Mesenteric fat pad (tissue), 1 donor: ENCODE measurements at regions not wholly inside any gene's neighbourhood (a gene's known extent, or its start where the extent isn't known, plus 50 kb on each side); places are given as distances from the start of the nearest gene placed in this dataset.

Experiments used
- DNase-seq: peaks from one replicate; pipeline ENCODE4 v3.0.0-alpha.2; 2020; ENCODE audit warnings: low spot score
- donor health status: DM: yes; HTN: yes; CAD: no.

DNA sequence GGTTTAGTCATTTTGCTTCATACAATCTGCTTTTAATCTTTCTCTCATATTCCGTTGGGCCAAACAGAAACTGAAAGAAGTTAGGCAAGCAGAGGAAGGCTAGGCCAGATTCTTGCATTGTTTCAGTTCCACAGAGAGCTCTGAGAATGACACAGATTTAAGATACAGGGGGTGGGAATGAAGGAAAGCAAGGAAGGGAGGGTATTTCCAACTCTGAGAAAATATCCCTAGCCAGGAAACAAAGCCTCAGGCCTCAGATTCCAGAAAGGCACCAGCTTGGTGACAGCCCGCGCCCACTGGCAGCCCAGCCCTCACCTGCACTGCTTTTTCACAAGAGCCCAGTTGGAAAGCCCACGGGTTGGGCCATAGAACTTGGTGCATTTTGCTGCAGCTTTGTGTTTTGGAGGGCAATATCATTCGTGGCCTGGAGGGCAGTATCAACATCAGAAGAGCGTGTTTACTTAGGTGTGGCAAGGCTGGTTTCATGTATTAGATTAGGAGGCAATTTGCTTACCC is 63.5 kb downstream of the ENC1 start:
- no peak for DNase-seq

DNA sequence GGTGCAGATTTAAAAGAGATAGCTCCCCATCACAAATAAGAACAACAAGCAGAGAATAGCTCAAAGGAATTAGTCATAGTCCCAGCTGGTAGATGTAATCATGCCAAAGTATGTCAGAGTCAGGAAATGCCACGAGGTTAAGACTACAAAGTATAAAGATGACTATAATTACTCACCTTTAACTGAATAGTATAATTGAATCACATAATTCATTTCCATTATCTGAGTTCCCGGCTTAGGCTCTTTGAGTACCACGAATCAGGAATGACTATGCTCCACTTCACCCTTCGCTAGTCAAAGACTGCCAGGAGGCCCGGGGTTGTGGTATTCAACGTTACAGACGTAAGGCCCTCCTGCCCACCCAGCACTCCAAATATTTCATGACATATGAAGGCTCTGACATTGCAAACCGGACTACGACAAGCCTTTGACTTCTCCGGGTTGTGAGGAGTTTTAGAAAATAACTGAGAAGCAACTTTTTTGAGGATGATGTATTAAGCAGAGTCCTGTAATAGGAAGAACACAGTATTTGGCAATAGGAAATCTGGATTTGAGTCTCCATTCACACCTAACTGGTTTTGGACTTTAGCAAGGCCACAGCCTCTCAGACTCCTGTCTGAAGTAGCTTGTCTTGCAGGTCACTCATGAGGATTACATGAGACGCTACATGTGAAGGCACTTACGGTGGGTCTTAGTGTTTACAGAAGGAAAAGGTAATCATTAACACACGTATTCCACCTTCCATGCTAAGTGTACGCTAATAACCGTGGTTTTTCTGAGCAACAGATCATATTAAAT is 64.6 kb downstream of the ENC1 start:
- DNase-seq = no peak

DNA sequence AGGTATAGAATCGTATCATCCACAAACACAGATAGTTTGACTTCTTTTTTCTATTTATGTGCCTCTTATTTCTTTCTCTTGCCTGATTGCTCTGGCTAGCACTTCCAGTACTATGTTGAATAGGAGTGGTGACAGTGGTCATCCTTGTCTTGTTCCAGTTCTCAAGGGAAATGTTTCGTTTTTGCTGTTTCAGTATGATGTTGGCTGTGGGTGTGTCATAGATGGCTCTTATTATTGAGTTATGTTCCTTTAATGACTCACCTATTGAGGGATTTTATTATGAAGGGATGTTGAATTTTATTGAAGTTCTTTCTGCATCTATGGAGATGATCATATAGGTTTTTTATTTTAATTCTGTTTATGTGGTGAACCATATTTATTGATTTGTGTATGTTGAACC is 70.3 kb downstream of the ENC1 start:
- DNase-seq = no peak

DNA sequence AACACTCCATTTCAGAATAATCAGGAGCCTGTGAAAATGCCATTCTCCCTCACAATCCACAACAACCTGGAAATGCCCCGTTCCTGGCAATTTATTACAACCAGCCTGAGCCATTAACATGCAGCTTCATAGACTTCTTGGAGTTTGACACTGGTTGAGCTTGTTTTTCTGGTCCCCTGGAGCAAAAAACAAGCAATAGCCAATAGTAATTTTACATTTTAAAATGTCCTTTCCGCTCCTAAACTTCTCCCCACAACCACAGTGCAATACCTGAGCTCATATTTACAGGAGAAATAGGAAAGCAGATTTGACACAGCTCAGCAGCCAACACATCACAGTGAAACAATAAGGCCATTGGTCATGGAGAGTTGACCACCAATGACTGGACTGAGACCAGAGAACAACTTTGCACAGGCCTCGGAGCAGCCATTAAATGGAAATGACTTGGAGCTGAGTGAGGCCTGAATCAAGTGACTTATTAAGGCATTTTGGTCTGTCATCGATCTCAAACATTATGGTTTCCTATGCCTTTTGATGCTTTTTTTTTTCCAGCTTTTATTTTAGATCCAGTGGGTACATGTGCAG is 73.0 kb downstream of the ENC1 start:
- no peak for DNase-seq

DNA sequence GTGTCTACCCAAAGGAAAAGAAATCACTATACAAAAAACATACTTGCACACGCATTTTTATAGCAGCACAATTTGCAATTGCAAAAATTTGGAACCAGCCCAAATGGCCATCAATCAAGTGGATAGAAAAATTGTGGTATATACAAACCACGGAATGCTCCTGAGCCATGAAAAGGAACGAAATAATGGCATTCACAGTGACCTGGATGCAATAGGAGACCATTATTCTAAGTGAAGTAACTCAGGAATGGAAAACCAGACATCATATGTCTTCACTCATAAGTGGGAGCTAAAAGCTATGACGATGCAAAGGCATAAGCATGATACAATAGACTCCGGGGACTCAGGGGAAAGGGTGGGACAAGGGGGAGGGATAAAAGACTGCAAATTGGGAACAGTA is 78.4 kb downstream of the ENC1 start:
- no peak for DNase-seq

- no peak for DNase-seq
Measured at GRCh38 chr5:74560245-74560644, 80.3 kb downstream of the ENC1 start.

DNA sequence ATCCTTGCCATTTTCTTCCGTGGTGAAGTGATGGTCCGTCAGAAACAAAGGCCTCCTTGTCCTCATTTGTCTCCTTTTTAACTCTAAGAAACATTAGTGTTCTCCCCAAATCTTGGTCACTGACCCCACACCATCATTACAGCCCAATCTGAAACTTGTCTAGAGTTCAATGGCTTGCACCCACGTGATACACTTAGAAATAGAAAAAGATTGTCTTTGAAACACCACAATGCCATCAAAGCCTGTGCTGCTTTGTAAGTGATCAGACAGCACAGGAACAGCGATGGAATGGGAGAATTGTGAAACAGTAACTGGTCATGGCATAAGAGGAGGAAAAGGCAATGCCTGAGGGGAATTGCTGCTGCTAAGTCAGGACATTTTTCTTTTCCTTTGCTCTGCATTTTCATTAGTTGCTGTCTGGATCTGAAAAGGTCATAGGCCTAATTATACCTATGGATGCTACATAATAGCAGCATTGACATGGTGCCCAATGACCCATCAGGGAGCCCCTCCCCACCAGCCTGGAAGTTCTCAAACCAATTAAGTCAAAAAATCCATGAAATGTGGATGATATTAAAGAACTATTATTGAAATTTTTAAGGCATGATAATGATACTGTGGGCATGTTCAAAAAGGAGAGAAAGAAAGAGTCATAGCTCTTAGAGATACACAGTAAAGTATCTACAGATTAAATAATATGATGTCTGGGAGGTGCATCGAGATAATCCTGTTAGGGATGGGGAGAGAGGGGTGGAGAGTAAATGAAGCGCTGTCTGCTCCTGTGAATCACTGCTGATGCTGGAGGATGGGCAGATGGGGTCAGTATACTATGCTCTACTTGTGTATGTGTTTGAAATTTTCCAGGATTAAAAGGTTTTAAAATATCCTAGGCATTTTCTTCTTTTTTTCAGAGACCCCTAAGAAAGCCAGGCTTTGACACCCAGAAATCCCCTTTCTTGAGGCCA is 83.6 kb downstream of the ENC1 start:
- no peak for DNase-seq

GRCh38 chr5:74556006-74556405 is 84.5 kb downstream of the ENC1 start:
- DNase-seq = no peak

- no peak for DNase-seq
Measured at GRCh38 chr5:74552101-74552500, 88.4 kb downstream of the ENC1 start.

- DNase-seq = no peak
Measured at GRCh38 chr5:74550927-74551326, 89.6 kb downstream of the ENC1 start.

- no peak for DNase-seq
Measured at GRCh38 chr5:74549384-74549783, 91.1 kb downstream of the ENC1 start.

- no peak for DNase-seq
Measured at GRCh38 chr5:74546796-74547195, 93.7 kb downstream of the ENC1 start.

GRCh38 chr5:74544811-74545210 is 95.7 kb downstream of the ENC1 start:
- no peak for DNase-seq

GRCh38 chr5:74543162-74543995 is 97.1 kb downstream of the ENC1 start:
- DNase-seq = no peak

DNA sequence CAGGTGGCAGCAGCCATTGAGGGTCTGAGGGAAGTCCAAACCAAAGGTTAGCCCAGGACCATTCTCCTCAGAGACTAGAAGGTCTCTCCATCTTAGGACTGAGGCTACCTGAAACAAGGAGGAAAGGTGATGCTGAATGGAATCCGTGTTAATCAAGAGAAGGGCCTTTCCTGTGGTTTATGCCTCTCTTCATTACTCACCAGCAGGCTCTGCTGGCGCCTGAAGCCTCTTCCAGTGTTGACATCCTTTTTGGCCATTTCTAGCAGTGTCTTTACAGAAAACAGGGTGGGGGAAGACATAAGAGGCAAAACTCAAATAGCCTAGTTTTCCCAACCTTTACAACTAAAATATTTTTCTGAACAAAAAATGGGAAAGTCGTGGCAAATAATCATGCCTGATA is 98.0 kb downstream of the ENC1 start:
- no peak for DNase-seq

GRCh38 chr5:74541381-74541781 is 99.1 kb downstream of the ENC1 start:
- no peak for DNase-seq

DNA sequence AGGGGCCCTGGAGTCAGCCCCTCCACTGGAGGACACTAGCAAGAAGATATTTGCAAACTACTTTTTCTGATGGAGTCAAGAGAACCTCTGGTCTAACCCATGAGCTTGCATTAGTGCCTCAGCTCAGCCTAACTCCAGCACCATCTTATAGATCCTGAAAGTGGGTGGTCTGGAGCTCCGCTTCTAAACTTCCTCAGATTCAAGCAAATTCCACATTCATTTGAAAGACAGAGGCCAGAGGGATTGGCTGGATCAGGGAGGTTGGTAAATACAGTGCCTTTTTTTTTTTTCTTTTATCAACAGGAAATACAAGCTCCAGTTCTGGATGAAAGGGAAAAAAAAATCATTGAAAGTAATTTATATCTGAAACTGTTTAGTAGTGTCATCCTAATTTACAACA is 99.9 kb downstream of the ENC1 start:
- no peak for DNase-seq

- DNase-seq = no peak
Measured at GRCh38 chr5:74539986-74540385, 100.5 kb downstream of the ENC1 start.

GRCh38 chr5:74538206-74538661 is 102.3 kb downstream of the ENC1 start:
- DNase-seq = no peak

- DNase-seq = no peak
Measured at GRCh38 chr5:74536658-74537057, 103.9 kb downstream of the ENC1 start.

DNA sequence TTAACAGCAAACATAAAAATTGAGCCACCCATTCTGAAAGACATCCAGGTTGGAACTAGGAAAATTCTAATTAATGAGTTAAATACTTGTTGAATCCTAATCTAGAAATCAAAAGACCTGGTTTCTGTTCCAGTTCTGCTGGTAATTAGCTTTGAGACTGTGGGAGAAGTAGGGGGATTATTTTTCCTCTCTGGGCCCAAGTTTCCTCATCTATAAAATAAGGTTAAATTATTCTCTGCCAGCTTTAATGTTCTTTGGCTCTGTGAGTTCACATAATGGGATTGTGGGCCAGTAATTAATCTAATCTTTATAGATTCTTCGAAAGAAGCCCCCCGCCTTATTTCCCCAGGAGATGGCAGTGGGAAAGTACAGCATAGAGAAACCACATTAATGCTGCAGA is 104.6 kb downstream of the ENC1 start:
- no peak for DNase-seq
